ENCODE measurements at regions not wholly inside any gene's neighbourhood (a gene's known extent, or its start where the extent isn't known, plus 50 kb on each side); places are given as distances from the start of the nearest gene placed in this dataset.
"Not testable (repeated sequence)": the region's sequence is repeated elsewhere in the genome, so short reads cannot be mapped to it uniquely, and the experiment has no call there.

DNA sequence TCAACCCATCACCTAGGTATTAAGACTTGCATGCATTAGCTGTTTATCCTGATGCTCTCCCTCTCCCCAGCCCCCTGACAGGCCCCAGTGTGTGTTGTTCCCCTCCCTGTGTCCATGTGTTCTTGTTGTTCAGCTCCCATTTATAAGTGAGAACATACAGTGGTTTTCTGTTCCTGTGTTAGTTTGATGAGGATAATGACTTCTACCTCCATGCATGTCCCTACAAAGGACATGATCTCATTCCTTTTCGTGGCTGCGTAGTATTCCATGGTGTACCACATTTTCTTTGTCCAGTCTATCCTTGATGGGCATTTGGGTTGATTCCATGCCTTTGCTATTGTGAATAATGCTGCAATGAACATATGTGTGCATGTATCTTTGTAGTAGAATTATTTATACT lies 578.3 kb downstream of the ZNF608 start:
- TF ChIP-seq, protein P1, sequence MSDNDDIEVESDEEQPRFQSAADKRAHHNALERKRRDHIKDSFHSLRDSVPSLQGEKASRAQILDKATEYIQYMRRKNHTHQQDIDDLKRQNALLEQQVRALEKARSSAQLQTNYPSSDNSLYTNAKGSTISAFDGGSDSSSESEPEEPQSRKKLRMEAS (IDR thresholded peaks at IDR 0.05; ENCODE audit: insufficient read depth, insufficient read length): not testable (repeated sequence)
- TF ChIP-seq, protein P2, sequence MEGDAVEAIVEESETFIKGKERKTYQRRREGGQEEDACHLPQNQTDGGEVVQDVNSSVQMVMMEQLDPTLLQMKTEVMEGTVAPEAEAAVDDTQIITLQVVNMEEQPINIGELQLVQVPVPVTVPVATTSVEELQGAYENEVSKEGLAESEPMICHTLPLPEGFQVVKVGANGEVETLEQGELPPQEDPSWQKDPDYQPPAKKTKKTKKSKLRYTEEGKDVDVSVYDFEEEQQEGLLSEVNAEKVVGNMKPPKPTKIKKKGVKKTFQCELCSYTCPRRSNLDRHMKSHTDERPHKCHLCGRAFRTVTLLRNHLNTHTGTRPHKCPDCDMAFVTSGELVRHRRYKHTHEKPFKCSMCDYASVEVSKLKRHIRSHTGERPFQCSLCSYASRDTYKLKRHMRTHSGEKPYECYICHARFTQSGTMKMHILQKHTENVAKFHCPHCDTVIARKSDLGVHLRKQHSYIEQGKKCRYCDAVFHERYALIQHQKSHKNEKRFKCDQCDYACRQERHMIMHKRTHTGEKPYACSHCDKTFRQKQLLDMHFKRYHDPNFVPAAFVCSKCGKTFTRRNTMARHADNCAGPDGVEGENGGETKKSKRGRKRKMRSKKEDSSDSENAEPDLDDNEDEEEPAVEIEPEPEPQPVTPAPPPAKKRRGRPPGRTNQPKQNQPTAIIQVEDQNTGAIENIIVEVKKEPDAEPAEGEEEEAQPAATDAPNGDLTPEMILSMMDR (IDR thresholded peaks at IDR 0.05; ENCODE audit: extremely low read depth in 1 of 2, insufficient read depth in 1 of 2, low read depth in 1 of 2, low read length in 2 of 2): not testable (repeated sequence)
- TF ChIP-seq POLR2AphosphoS5 (IDR thresholded peaks at IDR 0.05; ENCODE audit: insufficient read depth, low read depth, low read length); JUN (IDR thresholded peaks at IDR 0.05; ENCODE audit: borderline replicate concordance, insufficient read depth, insufficient read length, low read depth); POLR2A (IDR thresholded peaks at IDR 0.05; ENCODE audit: low read depth, low read length); EZH2 (IDR thresholded peaks at IDR 0.05; ENCODE audit: borderline replicate concordance, low read depth, low read length, severe bottlenecking); FOS (IDR thresholded peaks at IDR 0.05; ENCODE audit: borderline replicate concordance, insufficient read depth, low read length); MYC (IDR thresholded peaks at IDR 0.05; ENCODE audit: low read depth, low read length); GATA2 (IDR thresholded peaks at IDR 0.05; ENCODE audit: insufficient read depth, insufficient read length, low read depth, low read length): not testable (repeated sequence)

Data from endothelial cell of umbilical vein (primary cell).